ENCODE measurements at regions not wholly inside any gene's neighbourhood (a gene's known extent, or its start where the extent isn't known, plus 50 kb on each side); places are given as distances from the start of the nearest gene placed in this dataset.
A peak's percentile ranks its signal among the peaks of the same experiment; 100 is the strongest.

- CTCF ChIA-PET: interaction anchor here (0.6 to 1.2 kb wide), 3 partner anchors 14 to 1122 kb away, joined by 3 read pairs; no protein-coding TSS in a partner anchor
- no TSS peak for BruUV-seq (replicated peaks)
- no peaks in the 10 kb centered on the region for H3K79me2 ChIP-seq (ENCODE audit: control insufficient read depth, insufficient read depth, low read length)
- DNase-seq (ENCODE audit: low read depth, low spot score): peak; percentile 11
- peaks cover 2% of the 10 kb centered on the region for H3K9me3 ChIP-seq (replicated peaks; ENCODE audit: control insufficient read depth, insufficient read depth, low read length)
- H3K27ac ChIP-seq (ENCODE audit: insufficient read depth, low read depth, low read length): no peak overlapping the region
- H3K4me2 ChIP-seq (ENCODE audit: insufficient read depth, low read length): no peak overlapping the region
- H2AFZ ChIP-seq (ENCODE audit: low read depth, low read length): no peak overlapping the region
- intact Hi-C loops (cut with micrococcal nuclease): no loop called here
- TF ChIP-seq POLR2AphosphoS5 (IDR thresholded peaks at IDR 0.05; ENCODE audit: insufficient read depth, low read depth, low read length) (no peak), FOS (IDR thresholded peaks at IDR 0.05; ENCODE audit: borderline replicate concordance, insufficient read depth, low read length) (peak; percentile 23)
- dilution Hi-C loops (cut with MboI; ENCODE audit: extremely low pct_ligation_motif_present, low sequenced_read_pairs): no loop called here
- H3K4me1 ChIP-seq (ENCODE audit: control insufficient read depth, extremely low read depth, insufficient read depth, low read length): no peaks in the 10 kb centered on the region
- H3K36me3 ChIP-seq (ENCODE audit: control insufficient read depth in 2 of 2, extremely low read depth in 1 of 2, insufficient read depth in 2 of 2, low read length in 2 of 2): no peaks in the 10 kb centered on the region
- POLR2A ChIA-PET: no interaction called here
- peaks cover 12 to 27% of the 10 kb centered on the region in 2 experiments for H3K27me3 ChIP-seq (ENCODE audit: control insufficient read depth in 2 of 2, insufficient read depth in 2 of 2, low read length in 2 of 2)
- H3K9ac ChIP-seq (replicated peaks; ENCODE audit: extremely low read depth, insufficient read depth, low read length): no peak overlapping the region
- H3K9me1 ChIP-seq (replicated peaks; ENCODE audit: control insufficient read depth, extremely low read depth, insufficient read depth, low read length): no peaks in the 10 kb centered on the region
- H4K20me1 ChIP-seq (replicated peaks; ENCODE audit: control insufficient read depth, extremely low read depth, insufficient read depth, low read length): no peaks in the 10 kb centered on the region
- peak; percentile 4 for FAIRE-seq
- H3K4me3 ChIP-seq (replicated peaks in 1 of 3; ENCODE audit: insufficient read depth in 1 of 3, low read depth in 1 of 3, low read length in 3 of 3): no peak overlapping the region
Measured at GRCh38 chr21:35423709-35424108, 374.6 kb upstream of the RUNX1 start.

GRCh38 chr21:35422011-35422410 lies 372.9 kb upstream of the RUNX1 start:
- peaks cover 5 to 13% of the 10 kb centered on the region in 2 experiments for H3K27me3 ChIP-seq (ENCODE audit: control insufficient read depth in 2 of 2, insufficient read depth in 2 of 2, low read length in 2 of 2)
- no peaks in the 10 kb centered on the region for H3K4me1 ChIP-seq (ENCODE audit: control insufficient read depth, extremely low read depth, insufficient read depth, low read length)
- BruUV-seq (replicated peaks): no TSS peak
- DNase-seq (ENCODE audit: low read depth, low spot score) (no peak), FAIRE-seq (no peak)
- no peaks in the 10 kb centered on the region for H4K20me1 ChIP-seq (replicated peaks; ENCODE audit: control insufficient read depth, extremely low read depth, insufficient read depth, low read length)
- no peak overlapping the region for H3K4me2 ChIP-seq (ENCODE audit: insufficient read depth, low read length)
- no peak overlapping the region for H2AFZ ChIP-seq (ENCODE audit: low read depth, low read length)
- H3K36me3 ChIP-seq (ENCODE audit: control insufficient read depth in 2 of 2, extremely low read depth in 1 of 2, insufficient read depth in 2 of 2, low read length in 2 of 2): no peaks in the 10 kb centered on the region
- no peak overlapping the region for H3K9ac ChIP-seq (replicated peaks; ENCODE audit: extremely low read depth, insufficient read depth, low read length)
- no peak overlapping the region for H3K4me3 ChIP-seq (replicated peaks in 1 of 3; ENCODE audit: insufficient read depth in 1 of 3, low read depth in 1 of 3, low read length in 3 of 3)
- no peak overlapping the region for H3K27ac ChIP-seq (ENCODE audit: insufficient read depth, low read depth, low read length)
- no peak for TF ChIP-seq JUN (IDR thresholded peaks at IDR 0.05; ENCODE audit: borderline replicate concordance, insufficient read depth, insufficient read length, low read depth)
- no peak for TF ChIP-seq MAX (IDR thresholded peaks at IDR 0.05; ENCODE audit: insufficient read depth, insufficient read length)
- TF ChIP-seq GATA2 (IDR thresholded peaks at IDR 0.05; ENCODE audit: insufficient read depth, insufficient read length, low read depth, low read length): no peak
- TF ChIP-seq FOS (IDR thresholded peaks at IDR 0.05; ENCODE audit: borderline replicate concordance, insufficient read depth, low read length): no peak
- no peak for TF ChIP-seq POLR2A (IDR thresholded peaks at IDR 0.05; ENCODE audit: low read depth, low read length)
- TF ChIP-seq EZH2 (IDR thresholded peaks at IDR 0.05; ENCODE audit: borderline replicate concordance, low read depth, low read length, severe bottlenecking): no peak
- no peak for TF ChIP-seq CTCF (IDR thresholded peaks at IDR 0.05; ENCODE audit: extremely low read depth in 1 of 2, insufficient read depth in 1 of 2, low read depth in 1 of 2, low read length in 2 of 2)
- no peak for TF ChIP-seq POLR2AphosphoS5 (IDR thresholded peaks at IDR 0.05; ENCODE audit: insufficient read depth, low read depth, low read length)
- TF ChIP-seq MYC (IDR thresholded peaks at IDR 0.05; ENCODE audit: low read depth, low read length): no peak
- POLR2A ChIA-PET: no interaction called here
- CTCF ChIA-PET: no interaction called here
- no peaks in the 10 kb centered on the region for H3K79me2 ChIP-seq (ENCODE audit: control insufficient read depth, insufficient read depth, low read length)
- peaks cover 2% of the 10 kb centered on the region for H3K9me3 ChIP-seq (replicated peaks; ENCODE audit: control insufficient read depth, insufficient read depth, low read length)
- dilution Hi-C loops (cut with MboI; ENCODE audit: extremely low pct_ligation_motif_present, low sequenced_read_pairs) (no loop called here), intact Hi-C loops (cut with micrococcal nuclease) (no loop called here)
- H3K9me1 ChIP-seq (replicated peaks; ENCODE audit: control insufficient read depth, extremely low read depth, insufficient read depth, low read length): no peaks in the 10 kb centered on the region

Data from endothelial cell of umbilical vein (primary cell).